Lung (tissue), 11 donors: ENCODE measurements at regions not wholly inside any gene's neighbourhood (a gene's known extent, or its start where the extent isn't known, plus 50 kb on each side); places are given as distances from the start of the nearest gene placed in this dataset.

Source experiments
- ATAC-seq: fragments of 200-7000 bp; cut with Tn5 transposase; one replicate; pipeline ENCODE4 v1.9.1; 2020; ENCODE audit warnings: moderate number of reproducible peaks; ENCODE audit not compliant: insufficient read depth, low FRiP score
- DNase-seq, 3 donors: peaks; one replicate each; pipeline ENCODE4 v3.0.0-alpha.2; 2013 to 2017
- H3K27ac ChIP-seq, 2 donors: one replicate each; pipeline ENCODE4 v1.5.1; 2013; ENCODE audit warnings: mild to moderate bottlenecking in 2 of 2, moderate library complexity in 2 of 2, control low read depth in 1 of 2, inconsistent platforms in 1 of 2, low read depth in 1 of 2, low read length in 1 of 2
- H3K27me3 ChIP-seq, 3 donors: one replicate each; pipeline ENCODE4 v1.5.1; 2013; ENCODE audit warnings: low read length in 2 of 3; ENCODE audit not compliant: control insufficient read depth in 3 of 3, insufficient read depth in 3 of 3
- H3K36me3 ChIP-seq, 4 donors: one replicate each; pipeline ENCODE4 v1.5.1; 2013; ENCODE audit warnings: low read length in 4 of 4, mild to moderate bottlenecking in 1 of 4, moderate library complexity in 1 of 4; ENCODE audit not compliant: control insufficient read depth in 4 of 4, insufficient read depth in 4 of 4
- H3K4me1 ChIP-seq, 5 donors: one replicate each; pipeline ENCODE4 v1.5.1; 2013; ENCODE audit warnings: low read length in 5 of 5, mild to moderate bottlenecking in 2 of 5, moderate library complexity in 1 of 5; ENCODE audit not compliant: control insufficient read depth in 5 of 5, insufficient read depth in 5 of 5
- H3K4me3 ChIP-seq: one replicate; pipeline ENCODE4 v1.5.1; 2013; ENCODE audit warnings: mild to moderate bottlenecking, control low read depth, moderate library complexity
- H3K9ac ChIP-seq, 2 donors: one replicate each; pipeline ENCODE4 v1.5.1; 2013; ENCODE audit warnings: low read length in 2 of 2, control low read depth in 1 of 2; ENCODE audit not compliant: insufficient read depth in 1 of 2
- H3K9me3 ChIP-seq, 4 donors: one replicate each; pipeline ENCODE4 v1.5.1; 2013; ENCODE audit warnings: low read length in 3 of 4, mild to moderate bottlenecking in 1 of 4, moderate library complexity in 1 of 4; ENCODE audit not compliant: control insufficient read depth in 4 of 4, insufficient read depth in 3 of 4
- WGBS, 2 donors: extraction: QIAGEN DNeasy Blood & Tissue Kit; methylation state at CpG; one replicate each; pipeline ENCODE4 v1.1.7; 2013; 5-methylcytosine and 5-hydroxymethylcytosine counted together
- TF ChIP-seq, protein P1 (sequence below): IDR thresholded peaks from 2 replicates; pipeline ENCODE4 v1.5.1; 2012; ENCODE audit warnings: mild to moderate bottlenecking; ENCODE audit errors: control extremely low read depth, extremely low read depth
- donor health status: control.
- donor health status: control.
- donor health status: Bipolar disorder and iron deficiency.
- donor health status: healthy.
- donor health status: DM: yes; HTN: yes; CAD: no.

DNA sequence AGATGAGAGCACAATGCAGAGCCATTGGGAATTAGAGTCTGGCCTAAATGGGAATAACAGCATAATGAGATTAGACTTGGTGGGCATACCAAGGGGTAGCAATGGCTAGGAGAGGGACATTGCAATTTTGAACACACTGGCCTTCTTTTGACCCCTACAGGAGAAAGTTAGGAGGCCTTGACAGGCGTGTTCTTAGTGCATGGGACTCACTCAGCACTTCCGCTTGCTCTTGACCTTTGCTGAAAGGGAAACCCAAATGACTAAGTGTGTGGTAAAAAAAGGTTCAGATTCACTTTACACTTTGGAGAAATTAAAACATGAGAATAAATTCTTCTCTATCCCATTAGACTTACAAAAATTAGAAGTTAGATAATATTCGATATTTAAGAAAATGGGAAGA, 317.4 kb downstream of the DIPK2A start:
- Histone ChIP-seq H3K27ac (no peak overlapping the region), H3K27me3 (no peaks in the 10 kb centered on the region), H3K4me3 (no peak overlapping the region), H3K4me1 (no peaks in the 10 kb centered on the region), H3K9ac (no peak overlapping the region), H3K36me3 (no peaks in the 10 kb centered on the region), H3K9me3 (no peaks in the 10 kb centered on the region)
- TF ChIP-seq, protein P1, sequence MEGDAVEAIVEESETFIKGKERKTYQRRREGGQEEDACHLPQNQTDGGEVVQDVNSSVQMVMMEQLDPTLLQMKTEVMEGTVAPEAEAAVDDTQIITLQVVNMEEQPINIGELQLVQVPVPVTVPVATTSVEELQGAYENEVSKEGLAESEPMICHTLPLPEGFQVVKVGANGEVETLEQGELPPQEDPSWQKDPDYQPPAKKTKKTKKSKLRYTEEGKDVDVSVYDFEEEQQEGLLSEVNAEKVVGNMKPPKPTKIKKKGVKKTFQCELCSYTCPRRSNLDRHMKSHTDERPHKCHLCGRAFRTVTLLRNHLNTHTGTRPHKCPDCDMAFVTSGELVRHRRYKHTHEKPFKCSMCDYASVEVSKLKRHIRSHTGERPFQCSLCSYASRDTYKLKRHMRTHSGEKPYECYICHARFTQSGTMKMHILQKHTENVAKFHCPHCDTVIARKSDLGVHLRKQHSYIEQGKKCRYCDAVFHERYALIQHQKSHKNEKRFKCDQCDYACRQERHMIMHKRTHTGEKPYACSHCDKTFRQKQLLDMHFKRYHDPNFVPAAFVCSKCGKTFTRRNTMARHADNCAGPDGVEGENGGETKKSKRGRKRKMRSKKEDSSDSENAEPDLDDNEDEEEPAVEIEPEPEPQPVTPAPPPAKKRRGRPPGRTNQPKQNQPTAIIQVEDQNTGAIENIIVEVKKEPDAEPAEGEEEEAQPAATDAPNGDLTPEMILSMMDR: no peak
- DNase-seq (no peak), ATAC-seq (no peak)
- 93 to 94% methylated on average over 3 of the region's 3 CpGs for WGBS, 2 donors

DNA sequence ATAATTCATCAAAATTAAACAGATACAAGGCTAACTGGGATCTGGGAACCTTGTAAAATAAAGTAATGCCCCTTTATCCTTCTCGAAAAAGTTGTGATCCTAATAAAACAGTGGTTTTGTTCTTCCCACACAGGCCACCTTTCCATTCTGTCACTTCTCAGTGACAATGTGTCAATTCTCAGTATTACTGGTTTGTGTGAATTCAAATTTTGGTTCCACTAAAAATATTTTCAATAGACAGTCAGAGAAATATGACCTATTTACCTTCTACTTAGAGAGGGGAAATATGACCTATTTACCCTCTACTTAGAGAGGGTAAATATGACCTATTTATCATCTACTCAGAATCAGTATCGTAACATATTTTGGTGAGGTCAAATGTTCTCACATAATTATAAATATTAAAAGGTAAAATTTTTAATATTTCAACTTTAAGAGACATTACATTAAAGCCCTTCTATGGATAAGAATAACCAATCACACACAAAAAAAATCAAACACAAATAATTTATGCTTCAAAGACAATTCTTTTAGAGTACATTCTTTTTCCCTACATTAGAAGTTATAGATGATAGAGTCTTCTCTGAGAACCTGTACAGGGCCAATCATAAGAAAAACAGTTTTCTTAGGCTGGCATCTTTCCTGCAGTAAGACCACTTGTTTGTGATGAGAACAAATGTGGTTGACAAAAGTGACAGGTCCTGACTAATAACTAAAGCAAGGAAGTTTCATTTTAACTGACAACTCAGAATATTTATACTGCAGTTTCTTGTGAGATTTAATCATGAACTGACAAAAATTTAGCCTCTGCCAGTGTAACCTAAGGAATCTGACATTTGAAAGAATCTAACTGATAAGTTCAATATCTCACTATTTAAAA, 323.3 kb downstream of the DIPK2A start:
- DNase-seq (no peak), ATAC-seq (no peak)
- no peak overlapping the region for H3K9ac ChIP-seq
- TF ChIP-seq, protein P1: no peak
- H3K36me3 ChIP-seq: no peaks in the 10 kb centered on the region
- H3K9me3 ChIP-seq: no peaks in the 10 kb centered on the region
- H3K27me3 ChIP-seq: no peaks in the 10 kb centered on the region
- no peak overlapping the region for H3K4me3 ChIP-seq
- no peak overlapping the region for H3K27ac ChIP-seq
- H3K4me1 ChIP-seq: no peaks in the 10 kb centered on the region
- WGBS, 2 donors: 80 to 88% methylated on average over 2 of the region's 2 CpGs

DNA sequence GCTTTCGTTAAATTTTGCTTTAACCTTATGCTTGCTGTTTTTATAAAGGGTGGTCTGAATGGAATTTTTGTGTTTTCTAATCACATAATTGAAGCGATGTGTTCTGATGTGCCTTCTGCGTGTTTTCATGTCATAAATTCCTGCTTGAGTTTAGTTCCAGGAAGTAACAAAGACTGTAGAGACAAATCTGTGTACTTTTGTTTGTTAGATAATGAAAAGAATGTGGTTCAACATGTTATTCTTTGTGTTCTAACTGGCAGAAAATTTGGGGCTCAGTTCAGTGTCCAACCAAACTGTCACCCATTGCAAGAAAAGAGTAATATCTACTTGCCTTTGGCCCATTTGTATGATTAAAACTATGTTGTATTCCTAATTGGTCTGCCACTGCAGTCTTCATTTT, 324.0 kb downstream of the DIPK2A start:
- Histone ChIP-seq H3K27me3 (no peaks in the 10 kb centered on the region), H3K4me3 (no peak overlapping the region), H3K9ac (no peak overlapping the region), H3K4me1 (no peaks in the 10 kb centered on the region), H3K27ac (no peak overlapping the region), H3K36me3 (no peaks in the 10 kb centered on the region), H3K9me3 (no peaks in the 10 kb centered on the region)
- TF ChIP-seq, protein P1: no peak
- ATAC-seq (no peak), DNase-seq (no peak)
- WGBS, 2 donors: 44 to 75% methylated on average over 3 of the region's 3 CpGs
